B cell (primary cell): ENCODE measurements at regions not wholly inside any gene's neighbourhood (a gene's known extent, or its start where the extent isn't known, plus 50 kb on each side); places are given as distances from the start of the nearest gene placed in this dataset.

Source experiments
- ATAC-seq: fragments of 200-7000 bp; cut with Tn5 transposase; one replicate; pipeline ENCODE4 v1.10.0; 2021; ENCODE audit warnings: low read depth, mild to moderate bottlenecking, moderate number of reproducible peaks, moderate library complexity
- CTCF ChIA-PET: fragments of 350-600 bp; sonication (Branson Sonifier 250); formaldehyde crosslinking; loops from one replicate; lab custom pipeline; 2021; ENCODE audit warnings: antibody characterized with exemption, inconsistent platforms; lab: Charles Lee
- POLR2A ChIA-PET: fragments of 350-600 bp; sonication (Branson Sonifier 250); formaldehyde crosslinking; loops from one replicate; lab custom pipeline; 2021; ENCODE audit warnings: antibody characterized with exemption; lab: Charles Lee
- DNase-seq: peaks from one replicate; pipeline ENCODE4 v3.0.0; 2013
- H2AFZ ChIP-seq: 2 replicates; pipeline ENCODE4 v1.6.1; 2012; ENCODE audit warnings: mild to moderate bottlenecking, low read depth, low read length; ENCODE audit not compliant: insufficient read depth, poor library complexity, severe bottlenecking
- H3K27ac ChIP-seq, 2 donors: 1 replicate in 1 of 2; 2 replicates in 1 of 2; pipeline ENCODE4 v1.5.1; 2012 to 2013; ENCODE audit warnings: low read length in 2 of 2, mild to moderate bottlenecking in 2 of 2, moderate library complexity in 1 of 2
- H3K27me3 ChIP-seq, 4 experiments: fragments of 200-600 bp in 1 of 4; sonication (generic) in 1 of 4; replicated peaks in 1 of 4; 1 replicate in 2 of 4; 2 replicates in 2 of 4; pipeline versions ENCODE4 v1.6.1 to v1.7.0; 2013 to 2016; ENCODE audit warnings: low read length in 3 of 4, mild to moderate bottlenecking in 2 of 4, mixed read lengths in 1 of 4, moderate library complexity in 1 of 4; ENCODE audit not compliant: insufficient read depth in 4 of 4, control insufficient read depth in 3 of 4; ENCODE audit errors: control extremely low read depth in 1 of 4
- H3K36me3 ChIP-seq, 2 experiments: replicated peaks in 1 of 2; 1 replicate in 1 of 2; 2 replicates in 1 of 2; pipeline versions ENCODE4 v1.6.1 to v1.7.1; 2013; ENCODE audit warnings: low read length in 1 of 2; ENCODE audit not compliant: insufficient read depth in 2 of 2, control insufficient read depth in 1 of 2; ENCODE audit errors: control extremely low read depth in 1 of 2, extremely low read depth in 1 of 2
- H3K4me1 ChIP-seq, 2 donors: fragments of 200-600 bp in 1 of 2; sonication (generic) in 1 of 2; 1 replicate in 1 of 2; 2 replicates in 1 of 2; pipeline versions ENCODE4 v1.5.1 to v1.6.1; 2013 to 2017; ENCODE audit warnings: low read length in 2 of 2; ENCODE audit not compliant: control insufficient read depth in 2 of 2, insufficient read depth in 2 of 2
- H3K4me2 ChIP-seq: replicated peaks from 2 replicates; pipeline ENCODE3; 2012; ENCODE audit warnings: mild to moderate bottlenecking, low read depth, low read length; ENCODE audit not compliant: poor library complexity, severe bottlenecking
- H3K4me3 ChIP-seq, 5 experiments: fragments of 200-600 bp in 1 of 5; sonication (generic) in 1 of 5; 1 replicate in 3 of 5; 2 replicates in 2 of 5; pipeline versions ENCODE4 v1.5.1 to v1.7.0; 2011 to 2016; ENCODE audit warnings: low read length in 4 of 5, mild to moderate bottlenecking in 4 of 5, low read depth in 2 of 5, control low read depth in 1 of 5, moderate library complexity in 1 of 5; ENCODE audit not compliant: insufficient read depth in 1 of 5; ENCODE audit errors: control extremely low read depth in 1 of 5, extremely low read depth in 1 of 5
- H3K79me2 ChIP-seq: fragments of 200-600 bp; sonication (generic); one replicate; pipeline ENCODE4 v1.6.0; 2016; ENCODE audit warnings: low read length; ENCODE audit not compliant: control insufficient read depth, insufficient read depth
- H3K9ac ChIP-seq: fragments of 200-600 bp; sonication (generic); 2 replicates; pipeline ENCODE4 v1.6.1; 2017; ENCODE audit warnings: mild to moderate bottlenecking, low read length, moderate library complexity
- H3K9me3 ChIP-seq, 3 donors: one replicate each; pipeline versions ENCODE4 v1.6.1 to v1.7.1; 2013; ENCODE audit warnings: low read length in 2 of 3; ENCODE audit not compliant: control insufficient read depth in 2 of 3, insufficient read depth in 1 of 3; ENCODE audit errors: control extremely low read depth in 1 of 3
- H4K20me1 ChIP-seq: 2 replicates; pipeline ENCODE4 v1.6.0; 2012; ENCODE audit warnings: mild to moderate bottlenecking, low read length; ENCODE audit not compliant: insufficient read depth, control insufficient read depth, poor library complexity, severe bottlenecking
- H3K27ac Mint-ChIP-seq: one replicate; pipeline ENCODE4 v1.8.0; 2021; ENCODE audit warnings: mixed read lengths
- H3K27me3 Mint-ChIP-seq: one replicate; pipeline ENCODE4 v1.8.0; 2021; ENCODE audit warnings: mixed read lengths
- H3K4me1 Mint-ChIP-seq: one replicate; pipeline ENCODE4 v1.8.0; 2021; ENCODE audit warnings: mixed read lengths
- H3K4me3 Mint-ChIP-seq: one replicate; pipeline ENCODE4 v1.8.0; 2021; ENCODE audit warnings: mixed read lengths
- H3K9me3 Mint-ChIP-seq: one replicate; pipeline ENCODE4 v1.8.0; 2022; ENCODE audit warnings: mixed read lengths; ENCODE audit not compliant: insufficient read depth
- EZH2 ChIP-seq: IDR thresholded peaks from 2 replicates; pipeline ENCODE4 v1.6.1; 2012; ENCODE audit warnings: borderline replicate concordance, low read depth, mild to moderate bottlenecking, moderate library complexity, low read length; ENCODE audit not compliant: insufficient read depth, poor library complexity, severe bottlenecking
- WGBS: methylation state at CpG from one replicate; pipeline ENCODE4 v1.1.5; 2013; ENCODE audit warnings: missing lambda C conversion rate; ENCODE audit not compliant: insufficient coverage; 5-methylcytosine and 5-hydroxymethylcytosine counted together
- intact Hi-C: fragments of 100-400 bp; cut with micrococcal nuclease; formaldehyde crosslinking; loops from one replicate; pipeline ENCODE4 v1.10.0; 2022
- TF ChIP-seq, protein P1 (sequence below): fragments of 200-600 bp; IDR thresholded peaks from one replicate; pipeline ENCODE4 v1.8.0; 2022; ENCODE audit warnings: antibody characterized with exemption, mild to moderate bottlenecking

DNA sequence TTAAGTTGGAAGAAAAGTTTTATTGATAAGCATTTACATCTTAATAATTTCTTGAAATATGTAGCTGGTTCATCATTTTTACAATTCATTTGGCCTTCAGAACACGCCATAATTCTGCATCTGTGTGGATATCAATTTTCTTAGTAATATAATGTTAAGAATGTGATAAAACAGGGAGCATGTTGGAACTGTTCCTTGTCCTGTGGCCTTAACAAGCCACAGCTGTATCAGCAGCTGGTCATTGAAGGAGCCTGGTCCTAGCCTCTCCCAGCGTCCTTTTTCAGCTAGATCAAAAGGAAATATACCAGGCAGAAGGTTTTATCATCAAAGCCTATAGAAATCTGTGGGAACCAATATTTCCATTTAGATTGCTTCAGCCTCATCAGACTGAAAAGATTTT is 421.8 kb downstream of the SPRY2 start:
- no peak overlapping the region for H3K27ac ChIP-seq
- Mint-ChIP-seq H3K27ac (no peak overlapping the region), H3K9me3 (no peaks in the 10 kb centered on the region), H3K27me3 (no peaks in the 10 kb centered on the region), H3K4me1 (no peaks in the 10 kb centered on the region), H3K4me3 (no peak overlapping the region)
- ATAC-seq (no peak), DNase-seq (no peak)
- 60% methylated on average over 1 of the region's 2 CpGs for WGBS
- H3K27me3 ChIP-seq = no peaks in the 10 kb centered on the region
- ChIA-PET POLR2A (no interaction called here), CTCF (no interaction called here)
- no peaks in the 10 kb centered on the region for H4K20me1 ChIP-seq
- H3K9ac ChIP-seq = no peak overlapping the region
- intact Hi-C loops = no loop called here
- no peaks in the 10 kb centered on the region for H3K4me1 ChIP-seq
- H3K79me2 ChIP-seq = no peaks in the 10 kb centered on the region
- H3K4me3 ChIP-seq = no peak overlapping the region
- TF ChIP-seq, protein P1, sequence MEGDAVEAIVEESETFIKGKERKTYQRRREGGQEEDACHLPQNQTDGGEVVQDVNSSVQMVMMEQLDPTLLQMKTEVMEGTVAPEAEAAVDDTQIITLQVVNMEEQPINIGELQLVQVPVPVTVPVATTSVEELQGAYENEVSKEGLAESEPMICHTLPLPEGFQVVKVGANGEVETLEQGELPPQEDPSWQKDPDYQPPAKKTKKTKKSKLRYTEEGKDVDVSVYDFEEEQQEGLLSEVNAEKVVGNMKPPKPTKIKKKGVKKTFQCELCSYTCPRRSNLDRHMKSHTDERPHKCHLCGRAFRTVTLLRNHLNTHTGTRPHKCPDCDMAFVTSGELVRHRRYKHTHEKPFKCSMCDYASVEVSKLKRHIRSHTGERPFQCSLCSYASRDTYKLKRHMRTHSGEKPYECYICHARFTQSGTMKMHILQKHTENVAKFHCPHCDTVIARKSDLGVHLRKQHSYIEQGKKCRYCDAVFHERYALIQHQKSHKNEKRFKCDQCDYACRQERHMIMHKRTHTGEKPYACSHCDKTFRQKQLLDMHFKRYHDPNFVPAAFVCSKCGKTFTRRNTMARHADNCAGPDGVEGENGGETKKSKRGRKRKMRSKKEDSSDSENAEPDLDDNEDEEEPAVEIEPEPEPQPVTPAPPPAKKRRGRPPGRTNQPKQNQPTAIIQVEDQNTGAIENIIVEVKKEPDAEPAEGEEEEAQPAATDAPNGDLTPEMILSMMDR = no peak
- TF ChIP-seq EZH2 = no peak
- peaks cover 0 to 3% (median 0%) of the 10 kb centered on the region in 3 donors for H3K9me3 ChIP-seq
- H3K36me3 ChIP-seq = no peaks in the 10 kb centered on the region
- no peak overlapping the region for H2AFZ ChIP-seq
- no peak overlapping the region for H3K4me2 ChIP-seq

- intact Hi-C loops = no loop called here
- Histone ChIP-seq H3K27me3 (no peaks in the 10 kb centered on the region), H3K9ac (no peak overlapping the region), H3K79me2 (no peaks in the 10 kb centered on the region), H4K20me1 (no peaks in the 10 kb centered on the region), H3K4me3 (no peak overlapping the region), H3K27ac (no peak overlapping the region), H3K4me2 (no peak overlapping the region), H3K9me3 (peaks cover 0 to 1% (median 0%) of the 10 kb centered on the region in 3 donors), H2AFZ (no peak overlapping the region), H3K36me3 (no peaks in the 10 kb centered on the region), H3K4me1 (no peaks in the 10 kb centered on the region)
- DNase-seq = no peak
- H3K27me3 Mint-ChIP-seq = no peaks in the 10 kb centered on the region
- TF ChIP-seq, protein P1 = no peak
- TF ChIP-seq EZH2 = no peak
- H3K9me3 Mint-ChIP-seq = no peaks in the 10 kb centered on the region
- no peak overlapping the region for H3K4me3 Mint-ChIP-seq
- H3K27ac Mint-ChIP-seq = no peak overlapping the region
- ChIA-PET CTCF (no interaction called here), POLR2A (no interaction called here)
- WGBS = 55% methylated on average over 2 of the region's 3 CpGs
- no peaks in the 10 kb centered on the region for H3K4me1 Mint-ChIP-seq
- ATAC-seq = no peak
Observed at GRCh38 chr13:79918620-79919019, 422.3 kb downstream of the SPRY2 start.
